Left ventricle myocardium inferior (tissue), 1 donor: ENCODE measurements at regions not wholly inside any gene's neighbourhood (a gene's known extent, or its start where the extent isn't known, plus 50 kb on each side); places are given as distances from the start of the nearest gene placed in this dataset.

Experiments used
- DNase-seq: peaks from one replicate; pipeline ENCODE4 v3.0.0-alpha.2; 2020
- H3K27ac ChIP-seq: fragments of 200-600 bp; replicated peaks from 2 replicates; pipeline ENCODE4 v1.8.0; 2021
- H3K27me3 ChIP-seq: fragments of 200-600 bp; 2 replicates; pipeline ENCODE4 v1.8.0; 2021; ENCODE audit warnings: low read depth
- H3K36me3 ChIP-seq: fragments of 200-600 bp; 2 replicates; pipeline ENCODE4 v1.8.0; 2021
- H3K4me1 ChIP-seq: fragments of 200-600 bp; 2 replicates; pipeline ENCODE4 v1.8.0; 2021
- H3K4me3 ChIP-seq: fragments of 200-600 bp; 2 replicates; pipeline ENCODE4 v1.8.0; 2021; ENCODE audit warnings: mild to moderate bottlenecking, moderate library complexity
- H3K9me3 ChIP-seq: fragments of 200-600 bp; replicated peaks from 2 replicates; pipeline ENCODE4 v1.8.0; 2021
- CTCF ChIP-seq: fragments of 200-600 bp; IDR thresholded peaks from 2 replicates; pipeline ENCODE4 v1.8.0; 2021; ENCODE audit warnings: antibody characterized with exemption, mild to moderate bottlenecking, borderline replicate concordance
- intact Hi-C: fragments of 100-400 bp; cut with micrococcal nuclease; formaldehyde crosslinking; loops from one replicate; pipeline ENCODE4 v1.11.0; 2022
- donor health status: DM: no; HTN: yes; CAD: no; lungs with severe emphysema.

GRCh38 chr3:103002425-103003176, 567.8 kb downstream of the ZPLD1 start:
- no peak overlapping the region for H3K27ac ChIP-seq
- H3K27me3 ChIP-seq, result no peaks in the 10 kb centered on the region
- no peaks in the 10 kb centered on the region for H3K4me1 ChIP-seq
- no peaks in the 10 kb centered on the region for H3K36me3 ChIP-seq
- intact Hi-C loops, result no loop called here
- no peak for DNase-seq
- H3K4me3 ChIP-seq, result no peak overlapping the region
- no peak for TF ChIP-seq CTCF
- peaks cover under 1% of the 10 kb centered on the region for H3K9me3 ChIP-seq

- Histone ChIP-seq H3K4me3 (no peak overlapping the region), H3K36me3 (no peaks in the 10 kb centered on the region), H3K4me1 (no peaks in the 10 kb centered on the region), H3K9me3 (no peaks in the 10 kb centered on the region), H3K27ac (no peak overlapping the region), H3K27me3 (no peaks in the 10 kb centered on the region)
- TF ChIP-seq CTCF, result no peak
- no peak for DNase-seq
- intact Hi-C loops, result no loop called here
Measured at GRCh38 chr3:103006526-103007183, 571.8 kb downstream of the ZPLD1 start.

GRCh38 chr3:103009609-103010008, 574.8 kb downstream of the ZPLD1 start:
- Histone ChIP-seq H3K36me3 (no peaks in the 10 kb centered on the region), H3K4me1 (no peaks in the 10 kb centered on the region), H3K4me3 (no peak overlapping the region), H3K27ac (no peak overlapping the region), H3K9me3 (no peaks in the 10 kb centered on the region), H3K27me3 (no peaks in the 10 kb centered on the region)
- DNase-seq, result no peak
- TF ChIP-seq CTCF, result no peak
- intact Hi-C loops, result no loop called here

- no peak for DNase-seq
- Histone ChIP-seq H3K27ac (no peak overlapping the region), H3K9me3 (no peaks in the 10 kb centered on the region), H3K4me1 (no peaks in the 10 kb centered on the region), H3K4me3 (no peak overlapping the region), H3K36me3 (no peaks in the 10 kb centered on the region), H3K27me3 (no peaks in the 10 kb centered on the region)
- TF ChIP-seq CTCF, result no peak
- intact Hi-C loops, result no loop called here
Measured at GRCh38 chr3:103025880-103026279, 591.1 kb downstream of the ZPLD1 start.

GRCh38 chr3:103033841-103034240, 599.0 kb downstream of the ZPLD1 start:
- no peak for TF ChIP-seq CTCF
- no peak for DNase-seq
- Histone ChIP-seq H3K4me3 (no peak overlapping the region), H3K27me3 (no peaks in the 10 kb centered on the region), H3K27ac (no peak overlapping the region), H3K9me3 (no peaks in the 10 kb centered on the region), H3K36me3 (no peaks in the 10 kb centered on the region), H3K4me1 (no peaks in the 10 kb centered on the region)
- intact Hi-C loops, result no loop called here
